H9 (cell line): ENCODE measurements at regions not wholly inside any gene's neighbourhood (a gene's known extent, or its start where the extent isn't known, plus 50 kb on each side); places are given as distances from the start of the nearest gene placed in this dataset.

Source experiments
- DNase-seq: peaks from one replicate; pipeline ENCODE4 v3.0.0-alpha.2; 2017
- H2AFZ ChIP-seq: one replicate; pipeline ENCODE4 v1.6.1; 2013; ENCODE audit warnings: mild to moderate bottlenecking, low read length, control low read depth, moderate library complexity
- H2AK5ac ChIP-seq: 2 replicates; pipeline ENCODE4 v1.6.1; 2013; ENCODE audit warnings: low read length, control low read depth, mixed read lengths; ENCODE audit not compliant: insufficient read length
- H2BK120ac ChIP-seq: one replicate; pipeline ENCODE4 v1.6.1; 2013; ENCODE audit warnings: low read depth, mild to moderate bottlenecking, low read length, control low read depth, inconsistent platforms; ENCODE audit not compliant: poor library complexity, severe bottlenecking
- H2BK12ac ChIP-seq: 2 replicates; pipeline ENCODE4 v1.6.1; 2013; ENCODE audit warnings: low read length, control low read depth, mixed read lengths, low read depth; ENCODE audit not compliant: insufficient read length
- H2BK15ac ChIP-seq: 2 replicates; pipeline ENCODE4 v1.6.1; 2013; ENCODE audit warnings: low read depth, low read length, control low read depth
- H2BK20ac ChIP-seq: one replicate; pipeline ENCODE4 v1.6.1; 2013; ENCODE audit warnings: low read depth, mild to moderate bottlenecking, low read length, control low read depth, inconsistent platforms; ENCODE audit not compliant: poor library complexity, severe bottlenecking
- H2BK5ac ChIP-seq: 2 replicates; pipeline ENCODE4 v1.6.1; 2013; ENCODE audit warnings: low read length, control low read depth, mixed read lengths; ENCODE audit not compliant: insufficient read length
- H3K14ac ChIP-seq: 2 replicates; pipeline ENCODE4 v1.6.1; 2013; ENCODE audit warnings: low read length, control low read depth; ENCODE audit not compliant: insufficient read depth
- H3K18ac ChIP-seq: 2 replicates; pipeline ENCODE4 v1.6.1; 2013; ENCODE audit warnings: low read depth, mild to moderate bottlenecking, mixed read lengths, low read length, control low read depth; ENCODE audit not compliant: insufficient read length
- H3K23ac ChIP-seq: 2 replicates; pipeline ENCODE4 v1.6.1; 2013; ENCODE audit warnings: low read length, control low read depth, mixed read lengths, low read depth; ENCODE audit not compliant: insufficient read length
- H3K23me2 ChIP-seq: 2 replicates; pipeline ENCODE4 v1.6.1; 2013; ENCODE audit warnings: low read depth, mild to moderate bottlenecking, mixed read lengths, low read length, control low read depth; ENCODE audit not compliant: insufficient read length, poor library complexity, severe bottlenecking
- H3K27ac ChIP-seq: 2 replicates; pipeline ENCODE4 v1.5.1; 2013; ENCODE audit warnings: low read length, control low read depth, mixed read lengths, low read depth; ENCODE audit not compliant: insufficient read length
- H3K27me3 ChIP-seq: 2 replicates; pipeline ENCODE4 v1.6.1; 2013; ENCODE audit warnings: low read length, control low read depth, inconsistent platforms; ENCODE audit not compliant: insufficient read depth
- H3K4ac ChIP-seq: 2 replicates; pipeline ENCODE4 v1.6.1; 2013; ENCODE audit warnings: low read depth, mild to moderate bottlenecking, control low read depth, inconsistent platforms, low read length, moderate library complexity
- H3K4me1 ChIP-seq: 2 replicates; pipeline ENCODE4 v1.6.1; 2013; ENCODE audit warnings: low read length, control low read depth, inconsistent platforms; ENCODE audit not compliant: insufficient read depth
- H3K4me2 ChIP-seq: 2 replicates; pipeline ENCODE4 v1.6.1; 2013; ENCODE audit warnings: low read length, control low read depth, mixed read lengths; ENCODE audit not compliant: insufficient read length, insufficient read depth
- H3K56ac ChIP-seq: 2 replicates; pipeline ENCODE4 v1.6.1; 2013; ENCODE audit warnings: low read depth, mild to moderate bottlenecking, mixed read lengths, low read length, control low read depth; ENCODE audit not compliant: insufficient read length
- H3K79me1 ChIP-seq: 2 replicates; pipeline ENCODE4 v1.6.1; 2013; ENCODE audit warnings: low read depth, mild to moderate bottlenecking, moderate library complexity, low read length, control low read depth, inconsistent platforms; ENCODE audit not compliant: insufficient read depth, poor library complexity, severe bottlenecking
- H3K79me2 ChIP-seq: 2 replicates; pipeline ENCODE4 v1.6.1; 2013; ENCODE audit warnings: low read length, control low read depth, inconsistent platforms; ENCODE audit not compliant: insufficient read depth
- H3K9ac ChIP-seq: 2 replicates; pipeline ENCODE4 v1.6.1; 2013; ENCODE audit warnings: low read length, control low read depth, mixed read lengths; ENCODE audit not compliant: insufficient read length; ENCODE audit errors: extremely low read depth
- H3K9me3 ChIP-seq: one replicate; pipeline ENCODE4 v1.6.1; 2013; ENCODE audit warnings: low read depth, low read length, inconsistent platforms; ENCODE audit not compliant: control insufficient read depth
- H3T11ph ChIP-seq: one replicate; pipeline ENCODE4 v1.6.1; 2013; ENCODE audit warnings: mild to moderate bottlenecking, low read length, control low read depth, inconsistent platforms
- H4K20me1 ChIP-seq: one replicate; pipeline ENCODE4 v1.6.1; 2013; ENCODE audit not compliant: control insufficient read depth, insufficient read length, insufficient read depth
- H4K5ac ChIP-seq: 2 replicates; pipeline ENCODE4 v1.6.1; 2013; ENCODE audit warnings: low read depth, mild to moderate bottlenecking, mixed read lengths, low read length, control low read depth; ENCODE audit not compliant: insufficient read length
- H4K8ac ChIP-seq: replicated peaks from 2 replicates; pipeline ENCODE4 v1.6.1; 2013; ENCODE audit warnings: low read length, control low read depth, mixed read lengths, low read depth; ENCODE audit not compliant: insufficient read length
- H4K91ac ChIP-seq: 2 replicates; pipeline ENCODE4 v1.6.1; 2013; ENCODE audit warnings: low read depth, mild to moderate bottlenecking, moderate library complexity, mixed read lengths, low read length, control low read depth; ENCODE audit not compliant: insufficient read length
- H3K27ac Mint-ChIP-seq, 3 experiments: 2 replicates in 2 of 3; 3 replicates in 1 of 3; pipeline ENCODE4 v1.8.0; 2020 to 2021; ENCODE audit warnings: mixed read lengths in 3 of 3, mild to moderate bottlenecking in 1 of 3, moderate library complexity in 1 of 3
- H3K27me3 Mint-ChIP-seq: 2 replicates; pipeline ENCODE4 v1.8.0; 2021; ENCODE audit warnings: low read depth, mild to moderate bottlenecking, moderate library complexity, mixed read lengths
- H3K36me3 Mint-ChIP-seq, 3 experiments: 2 replicates in 2 of 3; 3 replicates in 1 of 3; pipeline ENCODE4 v1.8.0; 2020 to 2021; ENCODE audit warnings: low read depth in 3 of 3, mixed read lengths in 3 of 3; ENCODE audit not compliant: insufficient read depth in 1 of 3
- H3K4me1 Mint-ChIP-seq, 2 experiments: 2 replicates each; pipeline ENCODE4 v1.8.0; 2020; ENCODE audit warnings: mixed read lengths in 2 of 2
- H3K4me3 Mint-ChIP-seq, 2 experiments: 2 replicates in 1 of 2; 3 replicates in 1 of 2; pipeline ENCODE4 v1.8.0; 2020 to 2021; ENCODE audit warnings: mild to moderate bottlenecking in 2 of 2, mixed read lengths in 2 of 2, moderate library complexity in 1 of 2
- H3K9me3 Mint-ChIP-seq, 2 experiments: 2 replicates in 1 of 2; 3 replicates in 1 of 2; pipeline ENCODE4 v1.8.0; 2020; ENCODE audit warnings: mild to moderate bottlenecking in 2 of 2, mixed read lengths in 2 of 2, moderate library complexity in 1 of 2
- CTCF ChIP-seq: fragments of 200-600 bp; sonication (generic); conservative IDR thresholded peaks from 3 replicates; pipeline ENCODE4 v1.8.0; 2021; ENCODE audit warnings: antibody characterized with exemption, mild to moderate bottlenecking
- whole genome bisulfite sequencing: extraction: QIAGEN DNeasy Blood & Tissue Kit; methylation state at CpG from one replicate; pipeline ENCODE4 v1.1.7; 2013; ENCODE audit warnings: missing lambda C conversion rate, low lambda C conversion rate, mixed read lengths; ENCODE audit not compliant: insufficient read length; ENCODE audit errors: extremely low coverage; 5-methylcytosine and 5-hydroxymethylcytosine counted together

DNA sequence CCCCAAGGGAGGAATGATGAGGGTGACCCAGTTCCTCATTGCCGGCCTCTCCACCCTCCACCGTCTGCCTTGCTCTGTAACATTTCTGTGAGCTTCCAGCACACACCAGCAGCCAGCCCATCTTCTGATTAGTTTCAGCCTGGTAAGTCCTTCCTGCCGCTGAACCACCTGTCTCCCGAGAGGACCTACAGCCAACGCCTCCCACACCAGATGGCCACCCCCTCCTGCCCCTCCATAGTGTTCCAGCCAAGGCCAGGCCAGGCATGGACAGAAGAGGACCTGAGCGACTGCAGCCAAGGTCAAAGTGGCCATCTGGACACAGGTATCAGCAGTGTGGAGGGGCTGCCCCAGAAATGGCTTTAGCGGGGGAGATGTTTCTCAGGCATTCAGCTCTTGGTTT lies 170.7 kb upstream of the CTBP2 start:
- H3K4me1 ChIP-seq, result no peaks in the 10 kb centered on the region
- no peaks in the 10 kb centered on the region for H3K79me2 ChIP-seq
- H4K8ac ChIP-seq, result no peak overlapping the region
- H2BK5ac ChIP-seq, result no peak overlapping the region
- H2BK12ac ChIP-seq, result no peak overlapping the region
- H3K4ac ChIP-seq, result no peak overlapping the region
- no peak overlapping the region for H2AFZ ChIP-seq
- no peaks in the 10 kb centered on the region; the same call in 1 of the 2 replicates for H3K27me3 ChIP-seq
- no peak overlapping the region for H2AK5ac ChIP-seq
- no peak overlapping the region for H3K18ac ChIP-seq
- Mint-ChIP-seq H3K36me3 (no peaks in the 10 kb centered on the region; a peak in 1 of 7 replicates), H3K4me1 (0 out of 4 replicates have a peak, but pooled peaks cover 0 to 2% of the 10 kb centered on the region in 2 experiments), H3K27me3 (peaks cover 15% of the 10 kb centered on the region), H3K4me3 (no peak overlapping the region), H3K9me3 (no peaks in the 10 kb centered on the region), H3K27ac (0 out of 7 replicates have a peak overlapping the region, but pooled peaks of 1 of the 3 experiments have one; percentile 16)
- H2BK20ac ChIP-seq, result no peak overlapping the region
- H4K5ac ChIP-seq, result no peak overlapping the region
- TF ChIP-seq CTCF, result no peak
- no peak overlapping the region; the same call in 1 of the 2 replicates for H3K14ac ChIP-seq
- H3K9ac ChIP-seq, result no peak overlapping the region
- H4K20me1 ChIP-seq, result no peaks in the 10 kb centered on the region
- no peaks in the 10 kb centered on the region for H3K79me1 ChIP-seq
- H3K23me2 ChIP-seq, result no peaks in the 10 kb centered on the region
- no peak overlapping the region for H2BK15ac ChIP-seq
- H3T11ph ChIP-seq, result no peak overlapping the region
- H4K91ac ChIP-seq, result no peak overlapping the region
- H3K56ac ChIP-seq, result no peak overlapping the region
- H3K23ac ChIP-seq, result no peak overlapping the region
- H2BK120ac ChIP-seq, result no peak overlapping the region
- H3K9me3 ChIP-seq, result no peaks in the 10 kb centered on the region
- no CpG with 5 or more reads among the region's 7 CpGs for WGBS
- DNase-seq, result no peak
- H3K4me2 ChIP-seq, result no peak overlapping the region
- H3K27ac ChIP-seq, result no peak overlapping the region
